HepG2 (cell line): ENCODE measurements at regions not wholly inside any gene's neighbourhood (a gene's known extent, or its start where the extent isn't known, plus 50 kb on each side); places are given as distances from the start of the nearest gene placed in this dataset.

Source experiments
- FOXO1 ChIP-seq: sonication (generic); formaldehyde crosslinking; IDR thresholded peaks from 2 replicates; pipeline ENCODE4 v1.4.0; 2020; ENCODE audit warnings: missing genetic modification reagents
- IRF9 ChIP-seq: sonication (generic); formaldehyde crosslinking; IDR thresholded peaks from 2 replicates; pipeline ENCODE4 v1.8.0; 2022; ENCODE audit warnings: missing genetic modification reagents, mild to moderate bottlenecking, borderline replicate concordance
- KLF6 ChIP-seq: IDR thresholded peaks from 2 replicates; pipeline ENCODE4 v1.8.0; 2016; ENCODE audit warnings: missing biosample characterization, missing genetic modification reagents
- NKX3-1 ChIP-seq: sonication (generic); formaldehyde crosslinking; IDR thresholded peaks from 2 replicates; pipeline ENCODE4 v1.5.0; 2020; ENCODE audit warnings: missing genetic modification reagents
- PRDM15 ChIP-seq: sonication (generic); formaldehyde crosslinking; IDR thresholded peaks from 2 replicates; pipeline ENCODE4 v1.4.0; 2020; ENCODE audit warnings: missing genetic modification reagents
- SIX4 ChIP-seq: sonication (generic); formaldehyde crosslinking; IDR thresholded peaks from 2 replicates; pipeline ENCODE4 v1.4.0; 2020; ENCODE audit warnings: missing genetic modification reagents
- SSRP1 ChIP-seq: IDR thresholded peaks from 2 replicates; pipeline ENCODE4 v1.6.1; 2016; ENCODE audit warnings: control low read depth
- ZFP36L2 ChIP-seq: sonication (generic); formaldehyde crosslinking; IDR thresholded peaks from 2 replicates; pipeline ENCODE4 v1.4.0; 2020; ENCODE audit warnings: missing genetic modification reagents
- ZNF577 ChIP-seq: sonication (generic); formaldehyde crosslinking; IDR thresholded peaks from 2 replicates; pipeline ENCODE4 v1.4.0; 2020; ENCODE audit warnings: mild to moderate bottlenecking, low read depth, missing genetic modification reagents, borderline replicate concordance
- ZNF703 ChIP-seq: sonication (generic); formaldehyde crosslinking; IDR thresholded peaks from 2 replicates; pipeline ENCODE4 v1.5.1; 2020; ENCODE audit warnings: missing genetic modification reagents, mild to moderate bottlenecking, moderate library complexity, borderline replicate concordance
- ZNF878 ChIP-seq: sonication (generic); formaldehyde crosslinking; IDR thresholded peaks from 2 replicates; pipeline ENCODE4 v1.8.1; 2023; ENCODE audit warnings: mild to moderate bottlenecking, missing genetic modification reagents, moderate library complexity
- TF ChIP-seq, protein P1 (sequence below): sonication (generic); formaldehyde crosslinking; IDR thresholded peaks from 2 replicates; pipeline ENCODE4 v1.4.0; 2020; ENCODE audit warnings: mild to moderate bottlenecking, missing genetic modification reagents
- TF ChIP-seq, protein P2 (sequence below): sonication (generic); formaldehyde crosslinking; IDR thresholded peaks from 2 replicates; pipeline ENCODE4 v1.4.0; 2020; ENCODE audit warnings: missing genetic modification reagents, borderline replicate concordance
- TF ChIP-seq, protein P3 (sequence below): IDR thresholded peaks from 2 replicates; pipeline ENCODE4 v1.6.1; 2012; ENCODE audit warnings: low read depth, low read length, improper control_type of control experiment

GRCh38 chr7:25565949-25566348, 337.7 kb upstream of the NPVF start (continued):
- TF ChIP-seq, protein P1, sequence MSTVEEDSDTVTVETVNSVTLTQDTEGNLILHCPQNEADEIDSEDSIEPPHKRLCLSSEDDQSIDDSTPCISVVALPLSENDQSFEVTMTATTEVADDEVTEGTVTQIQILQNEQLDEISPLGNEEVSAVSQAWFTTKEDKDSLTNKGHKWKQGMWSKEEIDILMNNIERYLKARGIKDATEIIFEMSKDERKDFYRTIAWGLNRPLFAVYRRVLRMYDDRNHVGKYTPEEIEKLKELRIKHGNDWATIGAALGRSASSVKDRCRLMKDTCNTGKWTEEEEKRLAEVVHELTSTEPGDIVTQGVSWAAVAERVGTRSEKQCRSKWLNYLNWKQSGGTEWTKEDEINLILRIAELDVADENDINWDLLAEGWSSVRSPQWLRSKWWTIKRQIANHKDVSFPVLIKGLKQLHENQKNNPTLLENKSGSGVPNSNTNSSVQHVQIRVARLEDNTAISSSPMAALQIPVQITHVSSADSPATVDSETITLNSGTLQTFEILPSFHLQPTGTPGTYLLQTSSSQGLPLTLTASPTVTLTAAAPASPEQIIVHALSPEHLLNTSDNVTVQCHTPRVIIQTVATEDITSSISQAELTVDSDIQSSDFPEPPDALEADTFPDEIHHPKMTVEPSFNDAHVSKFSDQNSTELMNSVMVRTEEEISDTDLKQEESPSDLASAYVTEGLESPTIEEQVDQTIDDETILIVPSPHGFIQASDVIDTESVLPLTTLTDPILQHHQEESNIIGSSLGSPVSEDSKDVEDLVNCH (CRISPR knock-in tag): no peak
- TF ChIP-seq NKX3-1 (no peak), IRF9 (CRISPR knock-in tag) (no peak), KLF6 (CRISPR knock-in tag) (no peak), SSRP1 (CRISPR knock-in tag) (no peak), ZNF577 (CRISPR knock-in tag) (no peak), ZNF703 (CRISPR knock-in tag) (no peak), ZNF878 (CRISPR knock-in tag) (no peak), SIX4 (no peak), PRDM15 (CRISPR knock-in tag) (no peak), ZFP36L2 (CRISPR knock-in tag) (no peak), FOXO1 (CRISPR knock-in tag) (no peak)
- TF ChIP-seq, protein P2, sequence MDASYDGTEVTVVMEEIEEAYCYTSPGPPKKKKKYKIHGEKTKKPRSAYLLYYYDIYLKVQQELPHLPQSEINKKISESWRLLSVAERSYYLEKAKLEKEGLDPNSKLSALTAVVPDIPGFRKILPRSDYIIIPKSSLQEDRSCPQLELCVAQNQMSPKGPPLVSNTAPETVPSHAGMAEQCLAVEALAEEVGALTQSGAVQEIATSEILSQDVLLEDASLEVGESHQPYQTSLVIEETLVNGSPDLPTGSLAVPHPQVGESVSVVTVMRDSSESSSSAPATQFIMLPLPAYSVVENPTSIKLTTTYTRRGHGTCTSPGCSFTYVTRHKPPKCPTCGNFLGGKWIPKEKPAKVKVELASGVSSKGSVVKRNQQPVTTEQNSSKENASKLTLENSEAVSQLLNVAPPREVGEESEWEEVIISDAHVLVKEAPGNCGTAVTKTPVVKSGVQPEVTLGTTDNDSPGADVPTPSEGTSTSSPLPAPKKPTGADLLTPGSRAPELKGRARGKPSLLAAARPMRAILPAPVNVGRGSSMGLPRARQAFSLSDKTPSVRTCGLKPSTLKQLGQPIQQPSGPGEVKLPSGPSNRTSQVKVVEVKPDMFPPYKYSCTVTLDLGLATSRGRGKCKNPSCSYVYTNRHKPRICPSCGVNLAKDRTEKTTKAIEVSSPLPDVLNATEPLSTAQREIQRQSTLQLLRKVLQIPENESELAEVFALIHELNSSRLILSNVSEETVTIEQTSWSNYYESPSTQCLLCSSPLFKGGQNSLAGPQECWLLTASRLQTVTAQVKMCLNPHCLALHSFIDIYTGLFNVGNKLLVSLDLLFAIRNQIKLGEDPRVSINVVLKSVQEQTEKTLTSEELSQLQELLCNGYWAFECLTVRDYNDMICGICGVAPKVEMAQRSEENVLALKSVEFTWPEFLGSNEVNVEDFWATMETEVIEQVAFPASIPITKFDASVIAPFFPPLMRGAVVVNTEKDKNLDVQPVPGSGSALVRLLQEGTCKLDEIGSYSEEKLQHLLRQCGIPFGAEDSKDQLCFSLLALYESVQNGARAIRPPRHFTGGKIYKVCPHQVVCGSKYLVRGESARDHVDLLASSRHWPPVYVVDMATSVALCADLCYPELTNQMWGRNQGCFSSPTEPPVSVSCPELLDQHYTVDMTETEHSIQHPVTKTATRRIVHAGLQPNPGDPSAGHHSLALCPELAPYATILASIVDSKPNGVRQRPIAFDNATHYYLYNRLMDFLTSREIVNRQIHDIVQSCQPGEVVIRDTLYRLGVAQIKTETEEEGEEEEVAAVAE (CRISPR knock-in tag): no peak
- TF ChIP-seq, protein P3, sequence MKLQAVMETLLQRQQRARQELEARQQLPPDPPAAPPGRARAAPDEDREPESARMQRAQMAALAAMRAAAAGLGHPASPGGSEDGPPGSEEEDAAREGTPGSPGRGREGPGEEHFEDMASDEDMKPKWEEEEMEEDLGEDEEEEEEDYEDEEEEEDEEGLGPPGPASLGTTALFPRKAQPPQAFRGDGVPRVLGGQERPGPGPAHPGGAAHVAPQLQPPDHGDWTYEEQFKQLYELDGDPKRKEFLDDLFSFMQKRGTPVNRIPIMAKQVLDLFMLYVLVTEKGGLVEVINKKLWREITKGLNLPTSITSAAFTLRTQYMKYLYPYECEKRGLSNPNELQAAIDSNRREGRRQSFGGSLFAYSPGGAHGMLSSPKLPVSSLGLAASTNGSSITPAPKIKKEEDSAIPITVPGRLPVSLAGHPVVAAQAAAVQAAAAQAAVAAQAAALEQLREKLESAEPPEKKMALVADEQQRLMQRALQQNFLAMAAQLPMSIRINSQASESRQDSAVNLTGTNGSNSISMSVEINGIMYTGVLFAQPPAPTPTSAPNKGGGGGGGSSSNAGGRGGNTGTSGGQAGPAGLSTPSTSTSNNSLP: peak; percentile 75
